ENCODE measurements at regions not wholly inside any gene's neighbourhood (a gene's known extent, or its start where the extent isn't known, plus 50 kb on each side); places are given as distances from the start of the nearest gene placed in this dataset.

- Histone ChIP-seq H3K36me3 (no peaks in the 10 kb centered on the region), H3K9me3 (peaks cover 0 to 4% (median 0%) of the 10 kb centered on the region in 8 donors), H3K4me1 (no peaks in the 10 kb centered on the region), H3K27ac (no peak overlapping the region), H3K4me3 (no peak overlapping the region), H3K27me3 (replicated peaks in 1 of 7) (peaks cover 0 to 10% (median 0%) of the 10 kb centered on the region in 7 donors)
- no peak for DNase-seq
- WGBS, 5 donors = 81 to 90% (median 88%) methylated on average over 24 to 33 of the region's 33 CpGs
- TF ChIP-seq CTCF (IDR thresholded peaks at IDR 0.05 in 8 of 11, conservative IDR thresholded peaks at IDR 0.05 in 3 of 11) = no peak
- no peak for TF ChIP-seq POLR2AphosphoS5 (IDR thresholded peaks at IDR 0.05)
- no peak for TF ChIP-seq POLR2A (IDR thresholded peaks at IDR 0.05)
- intact Hi-C loops (cut with DNase I; ENCODE audit: low total_unique reads) = no loop called here
Measured at GRCh38 chr7:343227-343822, 53.4 kb downstream of the FOXL3 start.

GRCh38 chr7:343864-344607 is 54.1 kb downstream of the FOXL3 start:
- Histone ChIP-seq H3K4me1 (no peaks in the 10 kb centered on the region), H3K27ac (no peak overlapping the region), H3K4me3 (no peak overlapping the region), H3K27me3 (replicated peaks in 1 of 7) (peaks cover 0 to 10% (median 0%) of the 10 kb centered on the region in 7 donors), H3K9me3 (peaks cover 0 to 4% (median 0%) of the 10 kb centered on the region in 8 donors), H3K36me3 (no peaks in the 10 kb centered on the region)
- no peak for TF ChIP-seq POLR2AphosphoS5 (IDR thresholded peaks at IDR 0.05)
- no peak for DNase-seq
- 91 to 97% (median 94%) methylated on average over 16 to 25 of the region's 25 CpGs for WGBS, 5 donors
- intact Hi-C loops (cut with DNase I; ENCODE audit: low total_unique reads) = no loop called here

GRCh38 chr7:344608-344994 is 54.6 kb downstream of the FOXL3 start:
- no peak for DNase-seq
- Histone ChIP-seq H3K4me3 (no peak overlapping the region), H3K27ac (no peak overlapping the region), H3K36me3 (no peaks in the 10 kb centered on the region), H3K27me3 (replicated peaks in 1 of 7) (peaks cover 0 to 7% (median 0%) of the 10 kb centered on the region in 7 donors), H3K4me1 (no peaks in the 10 kb centered on the region), H3K9me3 (peaks cover 0 to 4% (median 0%) of the 10 kb centered on the region in 8 donors)
- WGBS, 5 donors = 89 to 95% (median 93%) methylated on average over 15 of the region's 15 CpGs
- intact Hi-C loops (cut with DNase I; ENCODE audit: low total_unique reads) = no loop called here
- TF ChIP-seq POLR2AphosphoS5 (IDR thresholded peaks at IDR 0.05) = no peak
- TF ChIP-seq POLR2A (IDR thresholded peaks at IDR 0.05) = no peak
- no peak for TF ChIP-seq CTCF (IDR thresholded peaks at IDR 0.05 in 8 of 11, conservative IDR thresholded peaks at IDR 0.05 in 3 of 11)

- Histone ChIP-seq H3K9me3 (peaks cover 0 to 4% (median 0%) of the 10 kb centered on the region in 8 donors), H3K4me1 (peaks cover 0 to 3% (median under 1%) of the 10 kb centered on the region in 6 donors), H3K4me3 (no peak overlapping the region), H3K36me3 (no peaks in the 10 kb centered on the region), H3K27me3 (replicated peaks in 1 of 7) (peaks cover 0 to 3% (median 0%) of the 10 kb centered on the region in 7 donors), H3K27ac (no peak overlapping the region)
- no peak for DNase-seq
- intact Hi-C loops (cut with DNase I; ENCODE audit: low total_unique reads) = no loop called here
- no peak for TF ChIP-seq POLR2AphosphoS5 (IDR thresholded peaks at IDR 0.05)
- TF ChIP-seq CTCF (IDR thresholded peaks at IDR 0.05 in 8 of 11, conservative IDR thresholded peaks at IDR 0.05 in 3 of 11) = no peak
- no peak for TF ChIP-seq POLR2A (IDR thresholded peaks at IDR 0.05)
- 85 to 92% (median 91%) methylated on average over 32 to 60 of the region's 60 CpGs for WGBS, 5 donors
Measured at GRCh38 chr7:346116-346898, 56.3 kb downstream of the FOXL3 start.
